ENCODE measurements at regions not wholly inside any gene's neighbourhood (a gene's known extent, or its start where the extent isn't known, plus 50 kb on each side); places are given as distances from the start of the nearest gene placed in this dataset.

DNA sequence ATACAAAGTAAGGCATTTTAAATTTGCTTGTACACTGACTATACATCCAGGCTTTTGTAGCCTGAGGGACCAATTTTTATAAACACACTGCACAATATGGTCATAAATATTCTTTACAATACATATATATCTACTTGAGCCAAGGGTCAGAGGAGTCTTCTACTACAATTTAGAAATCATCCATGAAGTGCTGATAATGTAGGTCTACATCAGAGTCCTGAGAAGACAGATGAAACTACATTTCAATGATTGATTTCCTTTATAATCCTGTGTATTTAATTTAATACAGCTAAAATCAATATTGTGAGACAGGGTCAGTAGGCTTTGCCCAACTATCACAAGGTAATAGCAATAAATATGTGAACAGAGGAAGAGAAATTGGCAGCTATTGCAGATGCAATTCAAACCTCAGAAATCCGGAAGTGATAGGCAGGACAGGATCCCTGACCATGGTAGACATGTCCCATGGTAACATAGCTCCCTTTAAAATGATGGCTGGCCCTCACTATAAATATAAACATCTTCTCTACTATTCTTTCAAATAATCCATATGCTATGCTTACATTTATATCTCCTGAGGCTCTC lies 318.0 kb upstream of the POT1 start (continued):
- TF ChIP-seq, protein P1, sequence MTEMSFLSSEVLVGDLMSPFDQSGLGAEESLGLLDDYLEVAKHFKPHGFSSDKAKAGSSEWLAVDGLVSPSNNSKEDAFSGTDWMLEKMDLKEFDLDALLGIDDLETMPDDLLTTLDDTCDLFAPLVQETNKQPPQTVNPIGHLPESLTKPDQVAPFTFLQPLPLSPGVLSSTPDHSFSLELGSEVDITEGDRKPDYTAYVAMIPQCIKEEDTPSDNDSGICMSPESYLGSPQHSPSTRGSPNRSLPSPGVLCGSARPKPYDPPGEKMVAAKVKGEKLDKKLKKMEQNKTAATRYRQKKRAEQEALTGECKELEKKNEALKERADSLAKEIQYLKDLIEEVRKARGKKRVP (CRISPR knock-in tag; IDR thresholded peaks at IDR 0.05): no peak
- TF ChIP-seq KDM5B (IDR thresholded peaks at IDR 0.05; ENCODE audit: insufficient replicate concordance, low read depth, low read length) (no peak), HES1 (IDR thresholded peaks at IDR 0.05; ENCODE audit: low read depth) (no peak), ZNF77 (CRISPR knock-in tag; IDR thresholded peaks at IDR 0.05) (no peak), NCOA1 (IDR thresholded peaks at IDR 0.05; ENCODE audit: low read depth) (no peak), ZNF140 (CRISPR knock-in tag; IDR thresholded peaks at IDR 0.05) (no peak)
- TF ChIP-seq, protein P2, sequence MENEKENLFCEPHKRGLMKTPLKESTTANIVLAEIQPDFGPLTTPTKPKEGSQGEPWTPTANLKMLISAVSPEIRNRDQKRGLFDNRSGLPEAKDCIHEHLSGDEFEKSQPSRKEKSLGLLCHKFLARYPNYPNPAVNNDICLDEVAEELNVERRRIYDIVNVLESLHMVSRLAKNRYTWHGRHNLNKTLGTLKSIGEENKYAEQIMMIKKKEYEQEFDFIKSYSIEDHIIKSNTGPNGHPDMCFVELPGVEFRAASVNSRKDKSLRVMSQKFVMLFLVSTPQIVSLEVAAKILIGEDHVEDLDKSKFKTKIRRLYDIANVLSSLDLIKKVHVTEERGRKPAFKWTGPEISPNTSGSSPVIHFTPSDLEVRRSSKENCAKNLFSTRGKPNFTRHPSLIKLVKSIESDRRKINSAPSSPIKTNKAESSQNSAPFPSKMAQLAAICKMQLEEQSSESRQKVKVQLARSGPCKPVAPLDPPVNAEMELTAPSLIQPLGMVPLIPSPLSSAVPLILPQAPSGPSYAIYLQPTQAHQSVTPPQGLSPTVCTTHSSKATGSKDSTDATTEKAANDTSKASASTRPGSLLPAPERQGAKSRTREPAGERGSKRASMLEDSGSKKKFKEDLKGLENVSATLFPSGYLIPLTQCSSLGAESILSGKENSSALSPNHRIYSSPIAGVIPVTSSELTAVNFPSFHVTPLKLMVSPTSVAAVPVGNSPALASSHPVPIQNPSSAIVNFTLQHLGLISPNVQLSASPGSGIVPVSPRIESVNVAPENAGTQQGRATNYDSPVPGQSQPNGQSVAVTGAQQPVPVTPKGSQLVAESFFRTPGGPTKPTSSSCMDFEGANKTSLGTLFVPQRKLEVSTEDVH (IDR thresholded peaks at IDR 0.05; ENCODE audit: low read depth, partially characterized antibody): no peak
- TF ChIP-seq, protein P3, sequence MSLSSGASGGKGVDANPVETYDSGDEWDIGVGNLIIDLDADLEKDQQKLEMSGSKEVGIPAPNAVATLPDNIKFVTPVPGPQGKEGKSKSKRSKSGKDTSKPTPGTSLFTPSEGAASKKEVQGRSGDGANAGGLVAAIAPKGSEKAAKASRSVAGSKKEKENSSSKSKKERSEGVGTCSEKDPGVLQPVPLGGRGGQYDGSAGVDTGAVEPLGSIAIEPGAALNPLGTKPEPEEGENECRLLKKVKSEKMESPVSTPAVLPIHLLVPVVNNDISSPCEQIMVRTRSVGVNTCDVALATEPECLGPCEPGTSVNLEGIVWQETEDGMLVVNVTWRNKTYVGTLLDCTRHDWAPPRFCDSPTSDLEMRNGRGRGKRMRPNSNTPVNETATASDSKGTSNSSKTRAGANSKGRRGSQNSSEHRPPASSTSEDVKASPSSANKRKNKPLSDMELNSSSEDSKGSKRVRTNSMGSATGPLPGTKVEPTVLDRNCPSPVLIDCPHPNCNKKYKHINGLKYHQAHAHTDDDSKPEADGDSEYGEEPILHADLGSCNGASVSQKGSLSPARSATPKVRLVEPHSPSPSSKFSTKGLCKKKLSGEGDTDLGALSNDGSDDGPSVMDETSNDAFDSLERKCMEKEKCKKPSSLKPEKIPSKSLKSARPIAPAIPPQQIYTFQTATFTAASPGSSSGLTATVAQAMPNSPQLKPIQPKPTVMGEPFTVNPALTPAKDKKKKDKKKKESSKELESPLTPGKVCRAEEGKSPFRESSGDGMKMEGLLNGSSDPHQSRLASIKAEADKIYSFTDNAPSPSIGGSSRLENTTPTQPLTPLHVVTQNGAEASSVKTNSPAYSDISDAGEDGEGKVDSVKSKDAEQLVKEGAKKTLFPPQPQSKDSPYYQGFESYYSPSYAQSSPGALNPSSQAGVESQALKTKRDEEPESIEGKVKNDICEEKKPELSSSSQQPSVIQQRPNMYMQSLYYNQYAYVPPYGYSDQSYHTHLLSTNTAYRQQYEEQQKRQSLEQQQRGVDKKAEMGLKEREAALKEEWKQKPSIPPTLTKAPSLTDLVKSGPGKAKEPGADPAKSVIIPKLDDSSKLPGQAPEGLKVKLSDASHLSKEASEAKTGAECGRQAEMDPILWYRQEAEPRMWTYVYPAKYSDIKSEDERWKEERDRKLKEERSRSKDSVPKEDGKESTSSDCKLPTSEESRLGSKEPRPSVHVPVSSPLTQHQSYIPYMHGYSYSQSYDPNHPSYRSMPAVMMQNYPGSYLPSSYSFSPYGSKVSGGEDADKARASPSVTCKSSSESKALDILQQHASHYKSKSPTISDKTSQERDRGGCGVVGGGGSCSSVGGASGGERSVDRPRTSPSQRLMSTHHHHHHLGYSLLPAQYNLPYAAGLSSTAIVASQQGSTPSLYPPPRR (CRISPR knock-in tag; IDR thresholded peaks at IDR 0.05; ENCODE audit: borderline replicate concordance): no peak
